Keratinocyte (primary cell): ENCODE measurements at regions not wholly inside any gene's neighbourhood (a gene's known extent, or its start where the extent isn't known, plus 50 kb on each side); places are given as distances from the start of the nearest gene placed in this dataset.

Experiments used
- DNase-seq: peaks from one replicate; pipeline ENCODE4 v3.0.0-alpha.2; 2011; ENCODE audit warnings: low read depth, missing footprints, low spot score
- FAIRE-seq: peaks from 2 replicates; lab custom pipeline; 2011; peaks lifted over from hg19 to GRCh38; lab: Jason Lieb, UNC
- H2AFZ ChIP-seq: 2 replicates; pipeline ENCODE4 v1.6.0; 2012; ENCODE audit warnings: low read length, control low read depth, inconsistent platforms; ENCODE audit not compliant: control insufficient read depth
- H3K27ac ChIP-seq: 2 replicates; pipeline ENCODE4 v1.5.1; 2011; ENCODE audit warnings: low read length; ENCODE audit not compliant: control insufficient read depth, insufficient read depth
- H3K27me3 ChIP-seq: 3 replicates; pipeline ENCODE4 v1.6.0; 2011; ENCODE audit warnings: low read length; ENCODE audit not compliant: control insufficient read depth, insufficient read depth; ENCODE audit errors: extremely low read depth
- H3K36me3 ChIP-seq, 2 experiments: 2 replicates in 1 of 2; 3 replicates in 1 of 2; pipeline ENCODE4 v1.5.1; 2011; ENCODE audit warnings: low read length in 2 of 2, mild to moderate bottlenecking in 1 of 2; ENCODE audit not compliant: control insufficient read depth in 2 of 2, insufficient read depth in 2 of 2; ENCODE audit errors: extremely low read depth in 1 of 2
- H3K4me1 ChIP-seq: 3 replicates; pipeline ENCODE4 v1.5.1; 2011; ENCODE audit warnings: low read length; ENCODE audit not compliant: control insufficient read depth, insufficient read depth; ENCODE audit errors: extremely low read depth
- H3K4me2 ChIP-seq: 3 replicates; pipeline ENCODE4 v1.6.0; 2011; ENCODE audit warnings: low read depth, low read length; ENCODE audit not compliant: control insufficient read depth, insufficient read depth; ENCODE audit errors: extremely low read depth
- H3K4me3 ChIP-seq, 3 experiments: fragments of 200-600 bp in 1 of 3; sonication (generic) in 1 of 3; 2 replicates in 2 of 3; 3 replicates in 1 of 3; pipeline ENCODE4 v1.5.1; 2011 to 2016; ENCODE audit warnings: low read length in 3 of 3, mild to moderate bottlenecking in 3 of 3, control low read depth in 2 of 3, inconsistent platforms in 1 of 3, low read depth in 1 of 3, mixed read lengths in 1 of 3, mixed run types in 1 of 3, moderate library complexity in 1 of 3; ENCODE audit not compliant: control insufficient read depth in 2 of 3, insufficient read depth in 2 of 3; ENCODE audit errors: extremely low read depth in 1 of 3
- H3K79me2 ChIP-seq: 2 replicates; pipeline ENCODE4 v1.6.0; 2012; ENCODE audit warnings: low read length; ENCODE audit not compliant: control insufficient read depth, insufficient read depth
- H3K9ac ChIP-seq: 3 replicates; pipeline ENCODE4 v1.6.0; 2011; ENCODE audit warnings: low read length; ENCODE audit not compliant: control insufficient read depth, insufficient read depth; ENCODE audit errors: extremely low read depth
- H3K9me1 ChIP-seq: 3 replicates; pipeline ENCODE4 v1.6.0; 2011; ENCODE audit warnings: low read length; ENCODE audit not compliant: control insufficient read depth, insufficient read depth; ENCODE audit errors: extremely low read depth
- H3K9me3 ChIP-seq: 2 replicates; pipeline ENCODE4 v1.5.1; 2012; ENCODE audit warnings: low read depth, low read length; ENCODE audit not compliant: control insufficient read depth
- H4K20me1 ChIP-seq: 3 replicates; pipeline ENCODE4 v1.6.0; 2011; ENCODE audit warnings: low read length; ENCODE audit not compliant: control insufficient read depth, insufficient read depth; ENCODE audit errors: extremely low read depth
- CTCF ChIP-seq, 3 experiments: IDR thresholded peaks in 1 of 3; conservative IDR thresholded peaks in 1 of 3; optimal IDR thresholded peaks in 1 of 3; 2 replicates in 2 of 3; 3 replicates in 1 of 3; pipeline versions ENCODE3 to v1.5.1; 2011; ENCODE audit warnings: low read length in 3 of 3, mild to moderate bottlenecking in 3 of 3, moderate library complexity in 2 of 3, control low read depth in 1 of 3, inconsistent platforms in 1 of 3; ENCODE audit not compliant: insufficient read depth in 2 of 3; ENCODE audit errors: extremely low read depth in 1 of 3
- EZH2 ChIP-seq: IDR thresholded peaks from one replicate; pipeline ENCODE4 v1.6.1; 2012; ENCODE audit warnings: inconsistent platforms, mild to moderate bottlenecking, low read length, moderate library complexity
- dilution Hi-C: fragments of 300-500 bp; cut with MboI; formaldehyde crosslinking; loops from one replicate; pipeline ENCODE4 v1.7.0; 2020; ENCODE audit warnings: low sequenced_read_pairs; ENCODE audit not compliant: extremely low pct_ligation_motif_present

- H3K4me1 ChIP-seq = no peaks in the 10 kb centered on the region
- DNase-seq (no peak), FAIRE-seq (no peak)
- H3K4me3 ChIP-seq = no peak overlapping the region
- H3K27me3 ChIP-seq = no peaks in the 10 kb centered on the region
- no peak overlapping the region for H3K27ac ChIP-seq
- H3K9ac ChIP-seq = no peak overlapping the region
- no peak overlapping the region for H3K4me2 ChIP-seq
- H3K79me2 ChIP-seq = no peaks in the 10 kb centered on the region
- H2AFZ ChIP-seq = no peak overlapping the region
- dilution Hi-C loops = no loop called here
- no peaks in the 10 kb centered on the region for H3K9me1 ChIP-seq
- H3K9me3 ChIP-seq = no peaks in the 10 kb centered on the region
- H4K20me1 ChIP-seq = no peaks in the 10 kb centered on the region
- no peak for TF ChIP-seq EZH2
- no peak for TF ChIP-seq CTCF (optimal IDR thresholded peaks at IDR 0.05 in 1 of 3, IDR thresholded peaks at IDR 0.05 in 1 of 3, conservative IDR thresholded peaks at IDR 0.05 in 1 of 3; ENCODE audit: extremely low read depth in 1 of 3, insufficient read depth in 2 of 3, low read length in 3 of 3)
- no peaks in the 10 kb centered on the region for H3K36me3 ChIP-seq
Observed at GRCh38 chr11:134513585-134514120, 101.6 kb upstream of the B3GAT1 start.

- DNase-seq = no peak
- H3K9me1 ChIP-seq = no peaks in the 10 kb centered on the region
- H3K27me3 ChIP-seq = no peaks in the 10 kb centered on the region
- no peaks in the 10 kb centered on the region for H3K36me3 ChIP-seq
- H3K4me1 ChIP-seq = no peaks in the 10 kb centered on the region
- H3K9ac ChIP-seq = no peak overlapping the region
- dilution Hi-C loops = no loop called here
- no peaks in the 10 kb centered on the region for H4K20me1 ChIP-seq
- H3K27ac ChIP-seq = no peak overlapping the region
- H3K9me3 ChIP-seq = no peaks in the 10 kb centered on the region
- no peak overlapping the region for H2AFZ ChIP-seq
- FAIRE-seq = no peak
- H3K4me2 ChIP-seq = no peak overlapping the region
- TF ChIP-seq EZH2 (no peak), CTCF (optimal IDR thresholded peaks at IDR 0.05 in 1 of 3, IDR thresholded peaks at IDR 0.05 in 1 of 3, conservative IDR thresholded peaks at IDR 0.05 in 1 of 3; ENCODE audit: extremely low read depth in 1 of 3, insufficient read depth in 2 of 3, low read length in 3 of 3) (no peak)
- H3K79me2 ChIP-seq = no peaks in the 10 kb centered on the region
- no peak overlapping the region for H3K4me3 ChIP-seq
Observed at GRCh38 chr11:134512571-134513538, 100.8 kb upstream of the B3GAT1 start.
